ENCODE measurements at regions not wholly inside any gene's neighbourhood (a gene's known extent, or its start where the extent isn't known, plus 50 kb on each side); places are given as distances from the start of the nearest gene placed in this dataset.

- peaks cover 0 to 4% (median 0%) of the 10 kb centered on the region in 5 experiments for H3K9me3 ChIP-seq (ENCODE audit: control extremely low read depth in 1 of 5, control insufficient read depth in 4 of 5, insufficient read depth in 2 of 5, low read depth in 1 of 5, low read length in 4 of 5)
- POLR2A ChIA-PET = no interaction called here
- CTCF ChIA-PET = interaction anchor here (1.2 kb wide), 1 partner anchor 19 kb away, joined by 3 read pairs; no protein-coding TSS in a partner anchor
- no peaks in the 10 kb centered on the region for H3K36me3 ChIP-seq (ENCODE audit: control insufficient read depth in 4 of 4, insufficient read depth in 4 of 4, low read length in 3 of 4)
- H3K4me1 ChIP-seq (ENCODE audit: control extremely low read depth in 1 of 4, control insufficient read depth in 4 of 4, insufficient read depth in 4 of 4, low read length in 3 of 4) = no peaks in the 10 kb centered on the region
- peaks cover 0 to 12% (median 7%) of the 10 kb centered on the region in 5 experiments for H3K27me3 ChIP-seq (replicated peaks in 2 of 5; ENCODE audit: control insufficient read depth in 4 of 5, insufficient read depth in 5 of 5, low read length in 4 of 5)
- DNase-seq = no peak
- WGBS (ENCODE audit: insufficient coverage) = 82% methylated on average over 20 of the region's 24 CpGs
- no peak overlapping the region for H3K27ac ChIP-seq (ENCODE audit: insufficient read depth in 1 of 2, low read depth in 1 of 2, low read length in 2 of 2, poor library complexity in 1 of 2, severe bottlenecking in 2 of 2)
- no peak overlapping the region for H3K4me3 ChIP-seq (ENCODE audit: control insufficient read depth in 1 of 7, extremely low read depth in 1 of 7, insufficient read depth in 4 of 7, low read depth in 2 of 7, low read length in 6 of 7)
These were observed 66.7 kb upstream of the OLFM1 start for GRCh38 chr9:135020481-135021392.

DNA sequence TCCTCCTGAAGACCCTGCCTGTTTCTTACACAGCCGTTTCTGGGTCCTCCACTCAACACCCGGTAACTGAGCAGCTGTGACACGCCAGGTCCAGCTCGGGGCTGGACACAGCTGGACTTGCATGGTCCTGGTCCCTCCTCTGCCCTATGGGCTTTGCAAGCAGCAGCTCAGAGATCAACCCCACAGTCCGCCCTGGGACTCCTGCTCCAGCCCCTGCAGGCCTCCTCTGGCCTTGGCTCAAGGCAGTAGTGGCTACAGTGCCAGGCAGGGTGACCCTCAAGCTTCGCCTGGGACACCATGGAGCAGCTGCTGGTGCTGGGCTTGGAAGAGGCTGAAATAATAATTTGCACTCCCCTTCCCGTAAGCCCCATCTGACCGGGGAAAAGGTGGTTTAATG is 66.1 kb upstream of the OLFM1 start:
- 93% methylated on average over 6 of the region's 8 CpGs for WGBS (ENCODE audit: insufficient coverage)
- Histone ChIP-seq H3K4me3 (ENCODE audit: control insufficient read depth in 1 of 7, extremely low read depth in 1 of 7, insufficient read depth in 4 of 7, low read depth in 2 of 7, low read length in 6 of 7) (no peak overlapping the region), H3K27me3 (replicated peaks in 2 of 5; ENCODE audit: control insufficient read depth in 4 of 5, insufficient read depth in 5 of 5, low read length in 4 of 5) (peaks cover 0 to 12% (median 7%) of the 10 kb centered on the region in 5 experiments), H3K9me3 (ENCODE audit: control extremely low read depth in 1 of 5, control insufficient read depth in 4 of 5, insufficient read depth in 2 of 5, low read depth in 1 of 5, low read length in 4 of 5) (peaks cover 0 to 4% (median 0%) of the 10 kb centered on the region in 5 experiments), H3K4me1 (ENCODE audit: control extremely low read depth in 1 of 4, control insufficient read depth in 4 of 4, insufficient read depth in 4 of 4, low read length in 3 of 4) (no peaks in the 10 kb centered on the region), H3K27ac (ENCODE audit: insufficient read depth in 1 of 2, low read depth in 1 of 2, low read length in 2 of 2, poor library complexity in 1 of 2, severe bottlenecking in 2 of 2) (no peak overlapping the region), H3K36me3 (ENCODE audit: control insufficient read depth in 4 of 4, insufficient read depth in 4 of 4, low read length in 3 of 4) (no peaks in the 10 kb centered on the region)
- ChIA-PET POLR2A (no interaction called here), CTCF (no interaction called here)
- DNase-seq = no peak

DNA sequence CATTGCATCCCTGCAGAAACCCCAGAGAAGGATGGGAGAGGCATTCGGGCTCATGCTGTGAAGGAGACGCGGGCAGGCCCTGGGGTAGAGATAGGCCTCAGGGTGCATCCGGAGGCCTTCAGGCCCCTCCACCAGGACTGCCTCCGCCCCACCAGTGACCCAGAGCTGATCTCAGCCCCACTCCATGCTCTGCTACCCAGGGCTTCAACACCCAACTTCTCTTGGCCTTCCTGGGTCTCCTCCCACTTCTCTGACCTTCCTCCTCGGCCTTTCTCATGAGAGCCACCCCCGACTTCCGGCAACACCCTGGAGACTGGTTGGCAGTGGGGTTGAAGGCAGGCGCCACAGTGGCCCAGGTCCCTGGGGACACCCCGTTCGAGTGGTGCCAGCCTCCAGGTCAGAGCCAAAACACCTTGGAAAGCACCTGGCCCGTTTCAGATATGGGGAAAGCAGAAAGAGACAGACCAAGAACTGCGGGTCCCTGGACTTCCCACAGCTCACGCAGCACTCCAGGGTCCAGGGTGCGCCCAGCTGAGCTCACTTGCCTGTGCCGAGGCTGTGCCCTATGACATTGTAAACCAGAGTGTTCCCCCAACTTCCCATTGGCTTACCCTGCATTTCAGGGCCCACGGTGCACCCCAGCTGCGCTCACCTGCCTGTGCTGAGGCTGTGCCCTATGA is 65.1 kb upstream of the OLFM1 start:
- peaks cover 0 to 4% (median 0%) of the 10 kb centered on the region in 5 experiments for H3K9me3 ChIP-seq (ENCODE audit: control extremely low read depth in 1 of 5, control insufficient read depth in 4 of 5, insufficient read depth in 2 of 5, low read depth in 1 of 5, low read length in 4 of 5)
- no peak for DNase-seq
- H3K36me3 ChIP-seq (ENCODE audit: control insufficient read depth in 4 of 4, insufficient read depth in 4 of 4, low read length in 3 of 4) = no peaks in the 10 kb centered on the region
- peaks cover 0 to 10% (median 7%) of the 10 kb centered on the region in 5 experiments for H3K27me3 ChIP-seq (replicated peaks in 2 of 5; ENCODE audit: control insufficient read depth in 4 of 5, insufficient read depth in 5 of 5, low read length in 4 of 5)
- 98% methylated on average over 13 of the region's 18 CpGs for WGBS (ENCODE audit: insufficient coverage)
- H3K4me1 ChIP-seq (ENCODE audit: control extremely low read depth in 1 of 4, control insufficient read depth in 4 of 4, insufficient read depth in 4 of 4, low read length in 3 of 4) = no peaks in the 10 kb centered on the region
- POLR2A ChIA-PET = no interaction called here
- no peak overlapping the region for H3K27ac ChIP-seq (ENCODE audit: insufficient read depth in 1 of 2, low read depth in 1 of 2, low read length in 2 of 2, poor library complexity in 1 of 2, severe bottlenecking in 2 of 2)
- no peak overlapping the region for H3K4me3 ChIP-seq (ENCODE audit: control insufficient read depth in 1 of 7, extremely low read depth in 1 of 7, insufficient read depth in 4 of 7, low read depth in 2 of 7, low read length in 6 of 7)
- CTCF ChIA-PET = interaction anchor here (0.9 kb wide), 1 partner anchor 10 kb away, joined by 3 read pairs; no protein-coding TSS in a partner anchor

DNA sequence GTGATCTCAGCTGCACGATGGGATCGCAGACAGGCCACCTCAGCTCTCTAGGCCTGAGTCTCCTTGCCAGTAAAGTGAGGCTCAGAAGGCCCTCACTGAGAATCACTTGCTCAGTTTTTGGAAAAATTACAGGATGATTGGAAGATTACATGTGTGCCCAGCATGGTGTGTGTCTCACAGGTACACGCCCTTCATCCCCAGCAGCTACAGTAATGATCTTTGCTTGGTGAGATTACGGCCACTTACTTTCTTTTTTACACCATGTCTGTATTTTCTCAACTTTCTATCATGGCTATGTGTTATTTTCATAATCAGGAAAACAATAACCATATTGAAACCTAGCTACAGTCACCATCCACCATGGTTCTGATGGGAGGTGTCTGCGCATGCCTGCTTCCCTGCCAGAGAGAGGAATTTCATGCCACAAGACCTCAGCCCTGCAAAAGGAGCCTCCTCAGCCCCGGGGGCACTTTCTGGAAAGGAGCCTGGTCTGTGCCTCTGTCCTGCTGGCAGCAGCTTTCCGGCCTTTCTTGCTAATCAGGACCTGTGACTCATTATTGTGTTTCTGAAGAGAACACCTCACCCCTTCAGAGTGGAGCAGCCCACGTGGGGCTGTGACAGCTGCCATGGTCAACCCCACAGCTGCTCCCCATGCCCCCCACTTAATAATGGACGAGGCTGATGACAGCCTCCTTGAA is 64.2 kb upstream of the OLFM1 start:
- no peak overlapping the region for H3K27ac ChIP-seq (ENCODE audit: insufficient read depth in 1 of 2, low read depth in 1 of 2, low read length in 2 of 2, poor library complexity in 1 of 2, severe bottlenecking in 2 of 2)
- no peaks in the 10 kb centered on the region for H3K4me1 ChIP-seq (ENCODE audit: control extremely low read depth in 1 of 4, control insufficient read depth in 4 of 4, insufficient read depth in 4 of 4, low read length in 3 of 4)
- 89% methylated on average over 8 of the region's 9 CpGs for WGBS (ENCODE audit: insufficient coverage)
- no peak overlapping the region for H3K4me3 ChIP-seq (ENCODE audit: control insufficient read depth in 1 of 7, extremely low read depth in 1 of 7, insufficient read depth in 4 of 7, low read depth in 2 of 7, low read length in 6 of 7)
- ChIA-PET CTCF (interaction anchor here (0.9 kb wide), 1 partner anchor 9 kb away, joined by 3 read pairs; no protein-coding TSS in a partner anchor), POLR2A (no interaction called here)
- peaks cover 0 to 4% (median 0%) of the 10 kb centered on the region in 5 experiments for H3K9me3 ChIP-seq (ENCODE audit: control extremely low read depth in 1 of 5, control insufficient read depth in 4 of 5, insufficient read depth in 2 of 5, low read depth in 1 of 5, low read length in 4 of 5)
- no peak for DNase-seq
- peaks cover 0 to 10% (median 7%) of the 10 kb centered on the region in 5 experiments for H3K27me3 ChIP-seq (replicated peaks in 2 of 5; ENCODE audit: control insufficient read depth in 4 of 5, insufficient read depth in 5 of 5, low read length in 4 of 5)
- no peaks in the 10 kb centered on the region for H3K36me3 ChIP-seq (ENCODE audit: control insufficient read depth in 4 of 4, insufficient read depth in 4 of 4, low read length in 3 of 4)

GRCh38 chr9:135023786-135024405 is 63.6 kb upstream of the OLFM1 start:
- POLR2A ChIA-PET = no interaction called here
- Histone ChIP-seq H3K4me1 (ENCODE audit: control extremely low read depth in 1 of 4, control insufficient read depth in 4 of 4, insufficient read depth in 4 of 4, low read length in 3 of 4) (no peaks in the 10 kb centered on the region), H3K36me3 (ENCODE audit: control insufficient read depth in 4 of 4, insufficient read depth in 4 of 4, low read length in 3 of 4) (no peaks in the 10 kb centered on the region), H3K27ac (ENCODE audit: insufficient read depth in 1 of 2, low read depth in 1 of 2, low read length in 2 of 2, poor library complexity in 1 of 2, severe bottlenecking in 2 of 2) (no peak overlapping the region), H3K9me3 (ENCODE audit: control extremely low read depth in 1 of 5, control insufficient read depth in 4 of 5, insufficient read depth in 2 of 5, low read depth in 1 of 5, low read length in 4 of 5) (peaks cover 0 to 4% (median 0%) of the 10 kb centered on the region in 5 experiments), H3K4me3 (ENCODE audit: control insufficient read depth in 1 of 7, extremely low read depth in 1 of 7, insufficient read depth in 4 of 7, low read depth in 2 of 7, low read length in 6 of 7) (no peak overlapping the region), H3K27me3 (replicated peaks in 2 of 5; ENCODE audit: control insufficient read depth in 4 of 5, insufficient read depth in 5 of 5, low read length in 4 of 5) (peaks cover 0 to 10% (median 7%) of the 10 kb centered on the region in 5 experiments)
- CTCF ChIA-PET = no interaction called here
- 95% methylated on average over 8 of the region's 15 CpGs for WGBS (ENCODE audit: insufficient coverage)
- DNase-seq = no peak

GRCh38 chr9:135029463-135029862 is 58.0 kb upstream of the OLFM1 start:
- CTCF ChIA-PET = no interaction called here
- 88% methylated on average over 9 of the region's 13 CpGs for WGBS (ENCODE audit: insufficient coverage)
- POLR2A ChIA-PET = no interaction called here
- no peak for DNase-seq
- Histone ChIP-seq H3K27ac (ENCODE audit: insufficient read depth in 1 of 2, low read depth in 1 of 2, low read length in 2 of 2, poor library complexity in 1 of 2, severe bottlenecking in 2 of 2) (no peak overlapping the region), H3K27me3 (replicated peaks in 2 of 5; ENCODE audit: control insufficient read depth in 4 of 5, insufficient read depth in 5 of 5, low read length in 4 of 5) (peaks cover 0 to 21% (median 2%) of the 10 kb centered on the region in 5 experiments), H3K4me3 (ENCODE audit: control insufficient read depth in 1 of 7, extremely low read depth in 1 of 7, insufficient read depth in 4 of 7, low read depth in 2 of 7, low read length in 6 of 7) (no peak overlapping the region), H3K9me3 (ENCODE audit: control extremely low read depth in 1 of 5, control insufficient read depth in 4 of 5, insufficient read depth in 2 of 5, low read depth in 1 of 5, low read length in 4 of 5) (peaks cover 0 to under 1% (median 0%) of the 10 kb centered on the region in 5 experiments), H3K4me1 (ENCODE audit: control extremely low read depth in 1 of 4, control insufficient read depth in 4 of 4, insufficient read depth in 4 of 4, low read length in 3 of 4) (no peaks in the 10 kb centered on the region), H3K36me3 (ENCODE audit: control insufficient read depth in 4 of 4, insufficient read depth in 4 of 4, low read length in 3 of 4) (no peaks in the 10 kb centered on the region)

All from common myeloid progenitor, CD34-positive (primary cell).